ENCODE measurements at regions not wholly inside any gene's neighbourhood (a gene's known extent, or its start where the extent isn't known, plus 50 kb on each side); places are given as distances from the start of the nearest gene placed in this dataset.

DNA sequence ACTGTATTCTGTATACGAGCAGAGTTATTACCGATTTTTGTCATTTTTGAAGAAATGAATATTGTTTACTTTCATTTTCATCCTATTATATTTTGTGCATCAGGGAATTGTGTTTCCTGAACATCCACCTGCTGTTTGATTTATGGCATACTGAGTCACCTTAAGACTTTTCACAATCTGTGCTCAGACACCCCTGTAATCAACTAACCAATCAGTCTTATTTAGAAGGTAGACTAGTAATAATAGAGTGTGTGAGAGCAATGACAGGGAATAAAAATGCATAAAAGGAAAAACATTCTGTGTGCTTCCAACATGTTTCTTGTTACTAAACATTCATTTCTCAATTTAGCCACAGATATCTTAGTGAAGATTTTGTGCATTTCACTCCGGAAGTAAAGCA lies 1413.6 kb upstream of the ACO1 start:
- Mint-ChIP-seq H3K27me3 (ENCODE audit: low read depth) (no peaks in the 10 kb centered on the region), H3K36me3 (ENCODE audit: low read depth) (no peaks in the 10 kb centered on the region), H3K9me3 (no peaks in the 10 kb centered on the region), H3K4me3 (no peak overlapping the region), H3K4me1 (no peaks in the 10 kb centered on the region), H3K27ac (no peak overlapping the region)
- TF ChIP-seq, protein P1, sequence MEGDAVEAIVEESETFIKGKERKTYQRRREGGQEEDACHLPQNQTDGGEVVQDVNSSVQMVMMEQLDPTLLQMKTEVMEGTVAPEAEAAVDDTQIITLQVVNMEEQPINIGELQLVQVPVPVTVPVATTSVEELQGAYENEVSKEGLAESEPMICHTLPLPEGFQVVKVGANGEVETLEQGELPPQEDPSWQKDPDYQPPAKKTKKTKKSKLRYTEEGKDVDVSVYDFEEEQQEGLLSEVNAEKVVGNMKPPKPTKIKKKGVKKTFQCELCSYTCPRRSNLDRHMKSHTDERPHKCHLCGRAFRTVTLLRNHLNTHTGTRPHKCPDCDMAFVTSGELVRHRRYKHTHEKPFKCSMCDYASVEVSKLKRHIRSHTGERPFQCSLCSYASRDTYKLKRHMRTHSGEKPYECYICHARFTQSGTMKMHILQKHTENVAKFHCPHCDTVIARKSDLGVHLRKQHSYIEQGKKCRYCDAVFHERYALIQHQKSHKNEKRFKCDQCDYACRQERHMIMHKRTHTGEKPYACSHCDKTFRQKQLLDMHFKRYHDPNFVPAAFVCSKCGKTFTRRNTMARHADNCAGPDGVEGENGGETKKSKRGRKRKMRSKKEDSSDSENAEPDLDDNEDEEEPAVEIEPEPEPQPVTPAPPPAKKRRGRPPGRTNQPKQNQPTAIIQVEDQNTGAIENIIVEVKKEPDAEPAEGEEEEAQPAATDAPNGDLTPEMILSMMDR (IDR thresholded peaks at IDR 0.05; ENCODE audit: unreplicated experiment in 3 of 3), result no peak

DNA sequence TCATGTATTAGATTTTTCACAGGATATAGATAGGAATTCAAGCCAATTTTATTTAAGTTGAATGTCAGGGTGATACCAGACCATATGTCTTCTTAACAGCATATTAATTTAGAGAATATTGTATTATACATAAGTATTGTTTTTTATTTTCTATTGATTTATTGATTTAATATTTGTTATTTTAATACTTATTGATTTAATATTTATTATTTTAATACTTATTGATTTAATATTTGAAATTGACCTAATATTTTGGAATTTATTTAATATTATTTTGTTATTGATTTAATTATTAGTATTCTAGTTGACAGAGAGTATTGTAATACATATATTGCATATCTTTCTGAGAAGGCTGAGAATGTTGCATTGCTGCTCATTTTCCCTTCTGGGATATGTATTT lies 1411.8 kb upstream of the ACO1 start:
- H3K4me1 Mint-ChIP-seq, result no peaks in the 10 kb centered on the region
- no peaks in the 10 kb centered on the region for H3K9me3 Mint-ChIP-seq
- H3K36me3 Mint-ChIP-seq (ENCODE audit: low read depth), result no peaks in the 10 kb centered on the region
- no peak overlapping the region for H3K4me3 Mint-ChIP-seq
- H3K27me3 Mint-ChIP-seq (ENCODE audit: low read depth), result no peaks in the 10 kb centered on the region
- TF ChIP-seq, protein P1 (IDR thresholded peaks at IDR 0.05; ENCODE audit: unreplicated experiment in 3 of 3), result no peak
- no peak overlapping the region for H3K27ac Mint-ChIP-seq

DNA sequence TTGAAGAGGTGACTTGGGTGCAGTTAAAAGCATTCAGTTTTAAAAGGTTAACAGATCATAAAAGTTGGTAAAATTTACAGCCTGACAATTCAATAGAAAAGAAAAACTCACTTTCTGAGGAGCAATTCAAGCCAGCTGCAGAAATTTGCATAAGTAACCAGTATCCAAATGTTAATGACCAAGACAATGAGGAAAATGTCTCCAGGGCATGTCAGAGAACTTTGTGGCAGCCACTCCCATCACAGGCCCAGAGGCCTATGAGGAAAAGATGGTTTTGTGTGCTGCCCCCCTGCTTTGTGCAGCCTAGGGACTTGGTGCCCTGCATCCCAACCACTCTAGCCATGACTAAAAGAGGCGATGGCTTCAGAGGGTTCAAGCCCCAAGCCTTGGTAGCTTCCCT lies 1406.5 kb upstream of the ACO1 start:
- no peak overlapping the region for H3K27ac Mint-ChIP-seq

DNA sequence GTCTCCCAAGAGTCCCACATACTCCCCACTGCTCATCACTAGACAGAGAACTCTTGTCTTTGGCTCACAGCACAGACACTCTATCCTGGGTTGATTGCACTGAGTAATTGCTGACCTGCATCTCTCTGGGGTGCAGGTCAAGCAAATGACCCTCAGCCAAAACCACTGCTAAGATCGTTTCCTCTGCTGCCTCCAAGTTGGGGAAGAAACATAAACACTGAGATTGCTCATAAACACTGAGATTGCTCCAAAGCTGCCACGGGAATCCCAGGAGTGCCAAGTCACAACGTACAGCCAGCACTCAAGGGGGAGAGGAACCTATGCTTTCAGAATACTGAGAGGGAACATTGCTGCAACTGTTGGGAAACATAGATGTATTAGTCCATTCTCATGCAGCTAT lies 1402.1 kb upstream of the ACO1 start:
- H3K9me3 Mint-ChIP-seq, result peaks cover 17% of the 10 kb centered on the region
- TF ChIP-seq, protein P1 (IDR thresholded peaks at IDR 0.05; ENCODE audit: unreplicated experiment in 3 of 3), result no peak
- no peak overlapping the region for H3K27ac Mint-ChIP-seq
- H3K4me3 Mint-ChIP-seq, result no peak overlapping the region
- no peaks in the 10 kb centered on the region for H3K27me3 Mint-ChIP-seq (ENCODE audit: low read depth)
- no peaks in the 10 kb centered on the region for H3K36me3 Mint-ChIP-seq (ENCODE audit: low read depth)
- no peaks in the 10 kb centered on the region for H3K4me1 Mint-ChIP-seq

More for the DNA sequence above, 1406.5 kb upstream of the ACO1 start:
- Mint-ChIP-seq H3K9me3 (peaks cover 8% of the 10 kb centered on the region), H3K4me1 (no peaks in the 10 kb centered on the region), H3K27me3 (ENCODE audit: low read depth) (no peaks in the 10 kb centered on the region), H3K36me3 (ENCODE audit: low read depth) (no peaks in the 10 kb centered on the region), H3K4me3 (no peak overlapping the region)
- TF ChIP-seq, protein P1 (IDR thresholded peaks at IDR 0.05; ENCODE audit: unreplicated experiment in 3 of 3), result no peak

DNA sequence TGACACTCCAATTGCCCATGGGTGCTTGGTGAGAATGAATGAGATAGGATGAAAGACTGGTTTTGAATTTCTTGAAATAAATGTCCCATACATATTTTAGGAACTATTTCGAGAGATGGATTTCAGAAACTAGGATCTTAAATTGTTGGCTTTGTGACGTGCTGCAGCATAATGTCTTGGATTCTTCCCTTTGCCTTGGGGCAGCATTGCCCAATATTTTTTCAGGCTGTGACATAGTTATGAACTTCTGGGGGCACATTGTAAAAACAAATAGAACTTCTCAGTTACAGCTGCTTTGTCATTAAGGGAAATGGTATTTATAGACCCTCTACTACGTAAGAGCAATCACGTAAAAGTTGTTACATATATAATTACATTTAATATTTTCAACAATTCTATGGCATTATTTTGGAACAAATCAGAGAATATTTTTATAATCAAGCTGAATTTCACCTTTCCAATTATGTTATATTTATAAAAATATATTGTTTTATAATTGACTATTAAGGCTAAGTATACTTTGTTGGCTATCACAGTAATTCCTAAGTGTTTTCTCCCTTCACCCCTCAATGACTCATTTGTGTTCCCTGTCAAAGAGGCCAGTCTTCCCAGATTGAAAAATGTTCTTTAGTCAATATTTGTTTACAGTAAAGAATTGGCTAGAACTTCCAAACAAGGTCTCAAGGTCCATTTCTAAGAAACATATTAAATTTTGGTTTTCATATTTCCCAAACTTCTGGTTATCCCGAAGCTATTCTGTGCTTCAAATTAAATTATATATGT lies 1388.3 kb upstream of the ACO1 start:
- no peak overlapping the region for H3K4me3 Mint-ChIP-seq
- H3K4me1 Mint-ChIP-seq, result no peaks in the 10 kb centered on the region
- peaks cover 9% of the 10 kb centered on the region for H3K9me3 Mint-ChIP-seq
- no peaks in the 10 kb centered on the region for H3K27me3 Mint-ChIP-seq (ENCODE audit: low read depth)
- TF ChIP-seq, protein P1 (IDR thresholded peaks at IDR 0.05; ENCODE audit: unreplicated experiment in 3 of 3), result no peak
- H3K36me3 Mint-ChIP-seq (ENCODE audit: low read depth), result no peaks in the 10 kb centered on the region
- no peak overlapping the region for H3K27ac Mint-ChIP-seq

DNA sequence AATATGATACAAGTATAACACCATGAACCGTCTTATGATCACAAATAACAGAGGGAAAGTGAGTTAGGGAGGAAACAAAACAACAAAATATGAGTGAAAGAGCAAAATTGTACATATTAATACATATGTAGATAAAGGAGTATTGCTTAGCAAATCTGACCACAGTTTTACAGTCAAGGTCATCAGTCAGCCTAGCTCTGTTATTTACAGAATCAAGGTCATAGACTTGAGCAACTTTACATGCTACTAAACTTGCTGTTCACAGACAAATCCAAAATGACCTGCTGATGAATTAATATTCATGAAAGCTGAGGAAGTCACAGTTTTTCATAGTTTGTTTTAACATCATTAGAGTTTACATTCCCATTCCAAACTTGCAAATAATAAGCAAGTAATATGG lies 1387.7 kb upstream of the ACO1 start:
- Mint-ChIP-seq H3K27ac (no peak overlapping the region), H3K4me3 (no peak overlapping the region), H3K4me1 (no peaks in the 10 kb centered on the region), H3K9me3 (peaks cover 13% of the 10 kb centered on the region), H3K36me3 (ENCODE audit: low read depth) (no peaks in the 10 kb centered on the region), H3K27me3 (ENCODE audit: low read depth) (no peaks in the 10 kb centered on the region)
- TF ChIP-seq, protein P1 (IDR thresholded peaks at IDR 0.05; ENCODE audit: unreplicated experiment in 3 of 3), result no peak
